T follicular helper cell (primary cell): ENCODE measurements at regions not wholly inside any gene's neighbourhood (a gene's known extent, or its start where the extent isn't known, plus 50 kb on each side); places are given as distances from the start of the nearest gene placed in this dataset.
A peak's percentile ranks its signal among the peaks of the same experiment; 100 is the strongest.

Experiments used
- DNase-seq: peaks from one replicate; pipeline ENCODE4 v3.0.0-alpha.2; 2020; ENCODE audit warnings: low read depth

DNA sequence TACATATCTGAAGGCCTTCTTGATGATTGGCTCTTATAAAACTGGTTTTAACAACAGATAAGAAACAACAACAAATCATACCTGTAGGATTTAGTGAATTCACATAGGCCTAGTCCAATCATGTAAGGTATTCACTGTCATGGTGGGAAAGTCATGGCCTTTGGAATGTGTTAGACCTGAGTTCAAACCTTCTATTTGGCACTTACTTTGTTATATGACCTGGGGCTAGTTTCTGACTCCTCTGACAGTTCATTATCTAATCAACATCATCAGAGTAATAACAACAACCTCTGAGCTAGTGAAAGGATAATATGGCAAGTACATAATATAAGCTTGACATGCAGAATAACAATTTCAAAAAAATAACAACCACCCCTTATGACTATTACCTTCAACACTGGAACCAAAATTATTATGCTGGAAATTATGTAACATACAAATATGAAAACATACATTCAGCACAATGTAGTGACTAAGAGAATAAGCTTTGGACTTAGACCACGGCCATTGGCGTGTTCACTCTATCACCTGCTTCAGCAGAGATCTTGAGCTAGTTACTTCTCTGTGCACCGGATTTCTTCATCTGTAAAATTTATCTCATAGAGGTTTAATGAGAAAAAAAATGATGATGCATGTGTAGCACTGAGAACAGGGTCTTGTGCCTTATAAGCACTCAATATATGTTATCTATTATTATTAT is 597.6 kb downstream of the LMO4 start:
- no peak for DNase-seq

DNA sequence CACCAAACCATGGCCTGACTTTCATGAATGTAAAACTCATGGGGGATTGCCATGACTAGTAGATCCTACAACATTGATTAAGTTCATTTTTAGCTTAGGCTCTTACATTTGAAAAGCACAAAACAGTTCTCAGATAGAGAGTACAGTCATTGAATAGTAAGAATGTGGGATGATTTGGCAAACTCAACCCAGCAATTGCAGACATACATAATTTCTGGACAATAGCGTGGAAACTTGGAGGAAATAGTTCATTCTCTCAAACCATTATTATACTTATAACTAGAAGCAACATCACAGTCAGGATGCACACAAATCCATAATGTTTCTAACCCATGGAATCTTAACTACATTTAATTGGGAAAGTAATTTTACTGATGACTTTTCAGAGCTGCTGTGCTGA is 598.2 kb downstream of the LMO4 start:
- no peak for DNase-seq

DNA sequence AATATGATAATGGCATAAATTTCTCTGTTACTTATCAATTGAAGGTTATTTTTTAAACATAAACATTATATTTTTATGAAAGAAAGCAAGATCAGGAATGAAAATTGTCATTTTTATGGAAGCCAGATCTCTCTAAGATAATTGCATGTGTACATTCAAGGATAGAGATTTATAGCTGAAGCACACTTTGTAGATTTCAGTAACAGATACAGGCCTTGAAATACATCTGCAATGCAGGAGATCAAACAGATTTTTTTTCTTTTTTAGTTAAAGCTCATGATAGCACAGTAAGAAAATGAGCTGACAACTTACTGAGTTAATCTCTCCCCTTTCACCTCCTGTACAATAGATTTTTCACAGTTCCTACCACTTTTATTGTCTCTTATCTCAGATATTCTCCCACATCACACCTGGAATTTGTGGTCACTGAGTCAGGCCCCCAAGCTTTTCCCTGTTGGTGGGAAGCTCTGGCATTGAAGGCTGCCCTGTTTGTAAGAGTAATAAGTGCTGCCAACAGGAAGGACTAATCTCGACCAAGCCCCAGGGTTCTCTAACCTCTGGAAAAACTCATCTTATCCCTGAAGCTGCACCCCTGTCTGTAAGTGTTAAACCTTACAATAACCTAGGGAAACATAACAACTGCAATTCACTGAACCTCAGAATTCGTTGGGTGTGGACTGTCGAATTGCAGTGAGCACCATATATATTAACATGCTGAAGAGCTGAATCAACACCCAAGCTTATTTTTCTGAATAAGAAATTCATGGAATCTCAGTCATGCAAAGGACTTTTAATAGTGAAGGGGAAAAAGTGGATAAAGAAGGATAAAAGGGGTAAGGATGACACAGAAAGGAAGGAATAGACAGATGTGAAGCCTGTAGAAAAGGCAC is 599.0 kb downstream of the LMO4 start:
- DNase-seq: no peak

DNA sequence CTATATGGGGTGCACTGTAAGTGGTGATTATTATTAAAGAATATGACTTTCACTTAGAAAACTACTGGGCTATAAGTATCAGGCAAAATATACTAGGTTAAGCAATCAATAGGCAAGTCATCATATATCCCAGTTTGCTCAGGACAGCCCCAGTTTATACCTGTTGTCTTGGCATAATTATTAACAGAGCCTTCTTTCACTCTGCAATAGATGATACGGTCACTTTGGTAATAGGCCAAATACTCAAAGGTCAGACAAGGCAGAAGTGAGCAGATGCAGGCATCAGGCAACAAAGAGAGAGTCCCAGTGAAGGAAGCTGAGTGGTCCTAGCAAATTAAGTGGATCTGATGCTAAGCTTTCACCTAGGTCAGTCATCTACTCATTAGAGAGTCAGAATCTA is 599.9 kb downstream of the LMO4 start:
- no peak for DNase-seq

DNA sequence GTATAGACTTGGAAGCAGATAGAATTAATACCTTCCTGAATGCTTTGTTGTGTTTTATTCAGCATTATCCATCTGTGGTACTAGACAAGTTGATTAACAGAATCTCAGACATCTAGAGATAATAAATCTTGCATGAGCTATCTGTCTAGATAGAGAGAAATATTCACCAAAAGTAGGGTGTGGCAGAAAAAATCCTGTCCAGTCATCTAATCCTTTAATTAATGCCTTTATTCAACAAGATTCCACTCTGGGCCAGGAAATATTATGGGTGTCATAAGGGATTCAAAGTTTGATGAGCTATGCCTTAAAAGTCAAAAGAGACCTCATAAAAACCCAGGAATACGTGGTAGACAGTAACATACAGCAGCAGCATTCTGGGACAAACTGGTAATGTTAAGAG is 601.2 kb downstream of the LMO4 start:
- DNase-seq: no peak

DNA sequence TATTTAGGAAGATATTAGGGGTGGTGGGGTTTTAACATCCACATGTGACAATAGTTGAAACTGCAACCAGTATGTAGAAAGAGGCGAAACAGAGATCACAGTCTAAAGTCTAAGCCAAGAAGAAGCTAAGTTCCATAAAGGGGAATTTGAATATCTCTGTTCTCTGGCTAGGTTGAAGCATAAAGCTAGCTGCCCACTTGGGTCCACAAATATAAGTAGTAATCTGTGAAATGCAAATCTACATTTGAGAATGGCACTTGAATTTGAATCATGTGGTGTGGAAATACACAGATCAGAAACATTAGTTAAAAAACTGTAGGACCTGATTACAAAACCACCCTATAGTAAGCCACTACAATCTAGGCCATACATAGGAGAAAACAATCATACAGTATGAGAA is 602.1 kb downstream of the LMO4 start:
- DNase-seq: no peak

DNA sequence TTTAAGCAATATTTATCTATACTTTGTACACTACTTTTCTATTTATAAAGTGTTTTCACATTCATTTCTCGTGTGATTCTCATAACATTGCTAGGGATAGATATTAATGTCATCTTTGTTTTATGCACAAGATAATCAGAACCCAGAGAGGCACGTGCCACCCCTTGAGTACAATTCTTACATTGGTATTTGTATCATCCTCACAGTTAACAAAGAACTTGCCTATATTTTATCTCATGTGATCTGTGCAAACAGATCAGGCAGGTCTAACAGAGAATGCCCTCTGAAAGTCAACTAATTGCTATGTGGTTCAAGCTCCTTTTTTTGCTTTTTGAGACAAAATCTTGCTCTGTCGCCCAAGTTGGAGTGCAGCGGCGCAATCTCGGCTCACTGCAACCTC is 604.5 kb downstream of the LMO4 start:
- no peak for DNase-seq

DNA sequence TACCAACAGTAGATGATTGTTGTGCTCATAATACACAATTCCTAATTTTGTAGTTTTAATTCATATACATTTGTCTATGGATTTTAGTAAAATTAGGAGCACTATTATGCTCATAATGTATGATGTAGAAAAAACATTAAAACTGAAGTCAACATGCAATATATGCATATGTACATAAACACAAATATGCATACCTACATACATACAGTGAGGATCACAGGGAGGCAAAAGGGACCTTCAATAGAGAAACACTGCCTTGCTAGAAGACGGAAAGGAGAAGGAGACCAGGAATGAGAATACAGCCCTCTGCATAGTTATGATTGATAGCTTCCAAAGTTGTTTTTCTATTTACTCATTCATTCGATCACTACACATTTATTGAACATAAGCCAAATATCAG is 606.5 kb downstream of the LMO4 start:
- DNase-seq: no peak

DNA sequence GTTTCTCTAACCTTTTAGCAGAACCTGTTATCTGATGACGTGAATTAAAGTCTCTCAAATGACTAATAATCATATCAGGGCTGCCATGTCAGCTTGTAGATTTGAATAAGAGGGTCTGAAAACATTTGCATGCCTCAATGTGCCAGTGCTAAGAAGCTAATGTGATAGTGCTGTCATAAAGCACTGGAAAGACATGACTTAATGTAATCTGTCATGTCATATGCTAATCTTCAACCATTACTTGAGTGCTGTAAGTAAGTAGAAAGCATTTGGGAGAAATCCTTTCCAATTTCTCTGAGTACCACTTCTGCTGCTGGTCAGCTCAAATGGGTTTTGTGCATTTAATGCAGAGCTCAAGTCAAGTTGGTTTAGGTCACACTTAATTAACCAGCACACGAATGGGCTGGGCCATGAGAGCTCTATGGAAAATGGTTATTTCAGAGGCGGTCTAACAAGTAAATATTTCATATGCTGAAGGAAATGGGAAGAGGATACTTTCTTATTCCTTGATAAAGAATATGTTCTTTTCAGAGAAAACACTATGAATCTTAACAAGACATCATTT is 609.2 kb downstream of the LMO4 start:
- DNase-seq: no peak

DNA sequence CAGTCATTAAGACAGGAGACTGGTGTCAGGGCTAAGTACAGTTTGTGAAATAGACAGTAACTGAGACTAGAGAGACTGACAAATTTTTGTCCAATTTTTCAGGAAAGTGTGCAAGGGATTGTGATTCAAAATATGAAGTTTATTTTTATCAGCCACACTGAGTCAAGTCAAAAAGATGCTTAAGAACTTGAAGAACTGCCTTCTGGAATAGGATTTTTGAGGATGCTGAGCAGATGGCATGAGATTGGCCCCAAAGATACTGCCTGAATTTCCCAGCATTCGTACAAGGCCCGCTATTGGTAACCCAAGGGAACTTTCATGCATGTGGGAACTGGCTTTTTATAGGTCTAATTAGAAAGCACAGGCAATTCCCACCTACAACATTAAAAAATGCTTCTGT is 610.0 kb downstream of the LMO4 start:
- DNase-seq: no peak

DNA sequence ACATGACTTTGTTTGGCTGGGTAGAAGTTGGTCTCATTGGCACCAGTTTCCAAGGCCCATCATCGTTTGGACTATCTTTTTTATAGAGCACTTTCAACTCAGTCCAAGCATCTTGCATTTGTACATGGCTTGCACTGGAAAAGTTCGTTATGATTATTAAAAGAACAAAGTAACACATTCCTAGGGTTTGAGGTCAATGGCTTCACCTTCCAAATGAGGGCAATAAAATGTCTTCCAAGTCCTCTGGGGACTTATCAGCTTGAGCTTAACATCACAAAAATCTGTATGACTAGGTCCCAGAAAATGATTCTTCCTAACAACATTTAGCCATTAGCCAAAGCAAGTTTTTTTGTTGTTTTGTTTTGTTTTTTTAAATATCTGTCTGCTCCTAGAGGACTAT is 610.8 kb downstream of the LMO4 start:
- DNase-seq: no peak

DNA sequence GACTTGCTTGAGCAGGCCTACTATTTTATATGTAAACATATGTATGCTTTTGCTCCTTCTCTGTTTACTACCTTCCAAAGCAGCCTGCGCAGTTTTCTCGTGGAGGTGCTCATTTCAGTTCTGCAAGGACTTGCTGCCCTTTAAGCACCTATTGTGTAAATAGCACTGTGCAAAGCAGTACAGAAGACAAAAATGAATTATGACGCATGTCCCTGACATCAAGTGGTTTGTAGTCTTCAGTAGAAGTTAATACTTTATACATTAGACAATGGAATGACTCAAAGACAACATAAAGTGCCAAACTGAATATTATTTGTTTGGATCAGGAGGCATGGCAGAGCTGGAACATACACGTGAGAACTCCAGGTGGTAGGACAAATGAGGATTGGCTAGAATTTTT is 611.7 kb downstream of the LMO4 start:
- DNase-seq: no peak

DNA sequence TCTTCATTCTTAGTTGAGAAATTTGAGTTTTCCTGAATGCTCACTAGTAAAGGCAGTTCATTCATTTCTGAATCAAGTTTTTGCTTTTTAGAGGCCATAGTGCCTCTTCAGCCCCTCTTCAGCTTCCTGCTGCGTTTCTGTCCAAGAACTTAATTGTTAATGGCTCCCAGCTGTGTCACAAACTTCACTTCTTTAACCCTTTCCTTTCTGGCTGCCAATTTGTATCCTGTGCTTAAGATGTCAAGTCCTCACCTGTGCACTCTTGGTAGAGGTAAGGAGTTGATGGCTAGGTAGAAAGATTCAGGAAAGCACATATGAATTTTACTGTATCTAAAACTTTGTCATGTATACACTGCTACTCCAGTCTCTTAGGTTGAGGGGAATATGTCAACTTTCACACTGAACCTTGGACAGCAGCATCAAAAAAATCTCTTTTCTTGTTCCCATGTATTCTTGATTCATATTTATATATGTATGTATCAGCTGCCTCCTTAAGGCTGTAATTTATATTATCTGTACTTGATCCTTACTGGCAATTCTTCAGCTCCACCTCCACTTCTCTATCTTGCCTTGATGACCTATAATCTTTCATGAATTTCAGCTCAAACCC is 612.8 kb downstream of the LMO4 start:
- no peak for DNase-seq

DNA sequence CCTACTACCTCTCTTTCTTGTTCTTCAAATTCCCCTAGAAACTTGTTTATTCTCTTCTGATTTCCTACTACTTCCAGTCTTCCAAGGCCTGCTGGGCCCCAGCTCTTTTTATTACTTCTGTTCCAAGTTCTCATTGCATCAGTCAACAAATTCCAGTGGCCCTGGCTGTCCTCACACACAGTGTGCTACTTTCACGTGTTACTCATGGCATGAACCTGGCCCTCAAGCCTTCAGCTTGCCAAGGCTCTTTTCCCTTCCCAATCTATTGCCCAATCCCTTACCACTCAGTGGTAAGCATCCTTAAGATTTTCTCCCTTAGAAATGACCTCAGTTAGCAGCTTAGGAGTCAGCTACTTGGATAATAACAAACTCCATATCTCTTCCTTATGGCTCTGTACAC is 613.5 kb downstream of the LMO4 start:
- DNase-seq: no peak

DNA sequence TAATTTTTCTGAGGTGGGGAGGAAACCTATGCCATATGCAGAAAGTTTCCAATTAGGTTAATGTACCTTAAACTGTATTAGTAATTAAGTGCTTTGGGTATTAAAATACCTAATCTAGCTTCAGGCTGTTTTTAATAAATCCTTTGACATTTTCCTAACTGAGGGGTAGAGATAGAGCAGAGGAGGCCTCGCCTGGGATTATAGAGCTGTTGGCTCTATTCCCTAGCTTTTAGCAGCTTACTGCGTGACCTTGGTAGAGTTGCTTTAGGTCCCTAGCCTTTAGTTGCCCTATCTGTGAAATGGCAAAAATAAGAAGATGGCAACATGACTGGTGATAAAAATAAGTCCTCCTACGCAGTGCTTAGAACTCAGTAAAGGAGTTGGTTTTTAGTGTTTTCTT is 621.0 kb downstream of the LMO4 start:
- no peak for DNase-seq

DNA sequence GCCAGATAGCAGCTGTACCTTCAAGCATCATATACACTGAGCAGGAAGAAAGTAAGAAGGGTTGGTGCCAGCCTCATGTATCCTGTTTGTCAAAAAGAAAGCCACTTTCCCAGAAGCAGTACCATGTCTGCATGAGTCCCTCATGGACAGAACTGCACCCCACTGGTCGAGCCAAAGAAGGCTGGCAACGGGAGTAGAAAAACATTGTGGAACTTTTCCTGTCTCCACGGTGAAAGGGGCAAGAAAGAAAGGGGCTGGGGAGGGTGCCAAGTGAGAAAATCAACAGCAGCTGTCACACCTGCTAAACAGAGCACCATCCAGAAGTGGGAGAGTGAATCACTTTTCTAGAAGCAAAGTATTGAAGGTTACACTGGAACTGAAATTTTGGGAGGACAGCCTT is 621.7 kb downstream of the LMO4 start:
- DNase-seq: no peak

DNA sequence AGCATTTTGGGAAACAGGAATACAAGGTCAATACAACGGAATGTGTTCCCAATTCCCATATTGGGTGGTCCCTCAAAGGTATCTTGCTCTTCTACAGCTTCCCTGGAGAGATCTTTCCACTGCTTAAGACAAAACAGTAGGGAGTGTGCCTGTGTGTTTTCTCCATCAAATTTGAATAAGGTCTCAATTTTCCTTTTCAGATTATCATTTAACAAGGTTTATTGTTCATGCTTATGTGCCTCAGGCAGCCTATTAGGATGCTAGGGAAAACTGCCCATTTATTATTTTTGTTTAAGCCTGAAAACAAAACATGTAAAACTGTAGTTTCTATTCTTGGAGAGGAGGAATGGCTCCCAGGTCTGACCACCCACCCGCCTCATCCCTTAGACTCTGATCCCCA is 622.7 kb downstream of the LMO4 start:
- DNase-seq: no peak

DNA sequence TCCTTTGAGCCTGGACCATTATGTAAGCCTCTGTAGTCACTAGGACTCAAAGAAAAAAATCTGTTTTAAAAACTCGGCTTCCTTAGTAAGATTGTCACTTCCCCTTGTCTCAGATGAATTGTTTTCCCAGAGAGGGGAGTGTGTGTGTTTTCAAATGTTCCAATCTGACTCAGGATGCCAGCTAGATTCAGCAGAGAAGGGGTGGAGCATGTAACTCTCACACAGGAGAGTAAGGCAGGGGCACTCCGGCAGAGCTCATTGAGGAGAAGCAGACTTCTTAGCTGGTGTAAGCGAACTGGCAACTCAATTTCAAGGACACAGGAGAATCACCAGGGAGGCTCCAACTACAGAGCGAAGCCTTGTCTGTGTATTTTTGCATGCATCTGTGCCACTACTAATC is 623.2 kb downstream of the LMO4 start:
- no peak for DNase-seq

DNA sequence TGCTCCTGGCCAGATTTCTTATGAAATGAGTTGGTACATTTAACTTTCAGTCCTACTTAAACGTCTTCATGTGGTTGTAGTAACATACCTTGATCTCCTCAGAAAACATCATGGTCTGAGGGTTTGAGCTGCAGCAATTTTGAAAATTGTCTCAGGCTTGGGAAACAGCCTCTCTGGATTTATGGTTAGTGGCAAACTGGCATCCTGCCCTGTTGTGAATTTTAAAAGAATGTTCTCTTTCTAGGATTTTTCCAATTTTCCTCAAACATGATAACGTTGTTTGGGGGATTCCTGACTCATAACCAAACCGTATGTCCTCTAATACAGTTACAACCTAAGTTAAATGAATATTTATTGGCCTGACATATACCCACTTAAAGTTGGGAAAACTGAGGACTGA is 624.4 kb downstream of the LMO4 start:
- no peak for DNase-seq

DNA sequence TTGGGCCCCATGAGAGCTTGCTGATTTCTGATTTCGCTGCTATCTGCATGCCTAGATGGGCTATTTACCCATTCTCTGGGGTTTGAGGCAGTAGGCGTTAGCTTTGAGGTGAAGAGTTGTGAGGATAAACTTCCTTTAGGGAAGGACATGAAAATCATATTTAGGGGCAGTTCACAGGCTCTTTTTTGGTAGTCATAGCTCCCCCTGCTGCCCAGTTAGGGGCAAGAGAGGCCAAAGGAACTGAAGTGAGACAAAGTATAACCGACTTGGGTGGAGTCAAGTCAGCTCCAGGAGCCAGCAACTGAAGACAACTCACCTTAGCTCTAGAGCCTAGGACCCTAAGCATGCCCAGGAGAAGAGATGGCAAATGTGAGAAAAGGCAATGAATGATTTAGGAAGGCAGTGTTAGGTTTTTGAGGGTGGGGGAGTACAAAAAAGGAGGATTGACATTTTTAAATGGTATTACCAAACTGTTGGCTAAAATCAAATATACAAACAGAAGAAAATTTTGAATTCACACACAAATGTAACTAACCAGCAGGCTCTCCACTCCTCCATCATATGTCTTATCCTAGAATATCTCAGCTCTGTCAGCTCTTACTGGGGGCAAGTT is 625.2 kb downstream of the LMO4 start:
- peak; percentile 21 for DNase-seq

DNA sequence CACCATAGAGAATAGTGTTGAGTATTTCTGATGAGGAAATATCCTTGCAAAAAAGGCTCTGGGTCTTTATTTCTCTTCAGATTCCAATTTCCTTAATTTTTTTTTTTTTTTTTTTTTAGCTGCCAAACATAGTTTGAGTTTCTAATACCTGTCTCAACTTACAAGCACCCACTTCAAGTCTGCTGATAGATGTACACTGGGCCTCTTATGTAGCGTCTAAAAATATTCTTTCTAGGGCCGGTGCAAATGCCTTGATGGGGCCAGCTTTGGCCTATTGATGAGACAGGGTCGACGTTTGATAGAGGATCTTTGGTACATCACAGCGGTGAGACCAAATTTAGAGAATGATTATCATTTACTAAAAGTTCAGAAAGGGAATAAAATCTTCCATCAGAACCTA is 626.4 kb downstream of the LMO4 start:
- DNase-seq: no peak

DNA sequence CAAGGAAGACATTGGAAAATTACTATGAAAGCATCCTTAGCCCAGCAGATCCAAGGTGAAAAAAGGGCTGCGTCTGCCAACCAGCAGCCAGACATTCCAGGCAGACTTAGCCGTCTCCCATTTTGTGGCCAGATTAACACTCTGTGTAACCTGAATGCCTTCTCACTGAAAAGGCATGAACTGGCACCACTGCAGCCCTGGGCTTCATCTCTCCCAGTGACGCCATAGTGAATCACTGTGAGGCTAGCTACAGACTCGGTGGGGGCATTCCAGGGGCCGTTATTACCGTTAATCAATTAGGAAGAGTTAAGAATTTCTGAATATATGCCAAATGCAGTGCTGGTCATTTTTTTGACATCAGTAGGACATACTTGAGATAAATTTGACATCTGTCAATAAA is 627.4 kb downstream of the LMO4 start:
- no peak for DNase-seq
